HEK293 (cell line): ENCODE measurements at regions not wholly inside any gene's neighbourhood (a gene's known extent, or its start where the extent isn't known, plus 50 kb on each side); places are given as distances from the start of the nearest gene placed in this dataset.

Source experiments
- TF ChIP-seq, protein P1 (sequence below): fragments of 450-650 bp; formaldehyde crosslinking; IDR thresholded peaks from 2 replicates; pipeline ENCODE4 v1.5.1; 2016; ENCODE audit warnings: missing biosample characterization, missing genetic modification characterization, low read depth
- TF ChIP-seq, protein P2 (sequence below): fragments of 450-650 bp; formaldehyde crosslinking; IDR thresholded peaks from 2 replicates; pipeline ENCODE4 v1.5.1; 2016; ENCODE audit warnings: missing biosample characterization, missing genetic modification characterization

GRCh38 chr9:117596678-117597077 is 107.5 kb upstream of the TLR4 start:
- TF ChIP-seq, protein P1, sequence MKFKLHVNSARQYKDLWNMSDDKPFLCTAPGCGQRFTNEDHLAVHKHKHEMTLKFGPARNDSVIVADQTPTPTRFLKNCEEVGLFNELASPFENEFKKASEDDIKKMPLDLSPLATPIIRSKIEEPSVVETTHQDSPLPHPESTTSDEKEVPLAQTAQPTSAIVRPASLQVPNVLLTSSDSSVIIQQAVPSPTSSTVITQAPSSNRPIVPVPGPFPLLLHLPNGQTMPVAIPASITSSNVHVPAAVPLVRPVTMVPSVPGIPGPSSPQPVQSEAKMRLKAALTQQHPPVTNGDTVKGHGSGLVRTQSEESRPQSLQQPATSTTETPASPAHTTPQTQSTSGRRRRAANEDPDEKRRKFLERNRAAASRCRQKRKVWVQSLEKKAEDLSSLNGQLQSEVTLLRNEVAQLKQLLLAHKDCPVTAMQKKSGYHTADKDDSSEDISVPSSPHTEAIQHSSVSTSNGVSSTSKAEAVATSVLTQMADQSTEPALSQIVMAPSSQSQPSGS (tag by site-specific recombination) = no peak
- TF ChIP-seq, protein P2, sequence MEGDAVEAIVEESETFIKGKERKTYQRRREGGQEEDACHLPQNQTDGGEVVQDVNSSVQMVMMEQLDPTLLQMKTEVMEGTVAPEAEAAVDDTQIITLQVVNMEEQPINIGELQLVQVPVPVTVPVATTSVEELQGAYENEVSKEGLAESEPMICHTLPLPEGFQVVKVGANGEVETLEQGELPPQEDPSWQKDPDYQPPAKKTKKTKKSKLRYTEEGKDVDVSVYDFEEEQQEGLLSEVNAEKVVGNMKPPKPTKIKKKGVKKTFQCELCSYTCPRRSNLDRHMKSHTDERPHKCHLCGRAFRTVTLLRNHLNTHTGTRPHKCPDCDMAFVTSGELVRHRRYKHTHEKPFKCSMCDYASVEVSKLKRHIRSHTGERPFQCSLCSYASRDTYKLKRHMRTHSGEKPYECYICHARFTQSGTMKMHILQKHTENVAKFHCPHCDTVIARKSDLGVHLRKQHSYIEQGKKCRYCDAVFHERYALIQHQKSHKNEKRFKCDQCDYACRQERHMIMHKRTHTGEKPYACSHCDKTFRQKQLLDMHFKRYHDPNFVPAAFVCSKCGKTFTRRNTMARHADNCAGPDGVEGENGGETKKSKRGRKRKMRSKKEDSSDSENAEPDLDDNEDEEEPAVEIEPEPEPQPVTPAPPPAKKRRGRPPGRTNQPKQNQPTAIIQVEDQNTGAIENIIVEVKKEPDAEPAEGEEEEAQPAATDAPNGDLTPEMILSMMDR = no peak
